ENCODE measurements at regions not wholly inside any gene's neighbourhood (a gene's known extent, or its start where the extent isn't known, plus 50 kb on each side); places are given as distances from the start of the nearest gene placed in this dataset.
"Not testable (repeated sequence)": the region's sequence is repeated elsewhere in the genome, so short reads cannot be mapped to it uniquely, and the experiment has no call there.

GRCh38 chr14:105659935-105660527, 133.6 kb downstream of the TMEM121 start:
- ATAC-seq (ENCODE audit: low read depth), result no peak
- intact Hi-C loops (cut with micrococcal nuclease), result loop anchor here (10.0 kb wide), 1 partner anchor 55 kb away; no protein-coding TSS in a partner anchor

GRCh38 chr14:105660816-105661531, 134.6 kb downstream of the TMEM121 start:
- Mint-ChIP-seq H3K36me3 (ENCODE audit: low read depth) (peaks cover 38% of the 10 kb centered on the region), H3K4me3 (no peak overlapping the region), H3K4me1 (no peaks in the 10 kb centered on the region), H3K27me3 (no peaks in the 10 kb centered on the region), H3K9me3 (peaks cover 11% of the 10 kb centered on the region), H3K27ac (no peak overlapping the region)
- DNase-seq (no peak), ATAC-seq (ENCODE audit: low read depth) (no peak)
- POLR2A ChIA-PET, result no interaction called here
- TF ChIP-seq CTCF (IDR thresholded peaks at IDR 0.05), result no peak
- CTCF ChIA-PET, result no interaction called here
- intact Hi-C loops (cut with micrococcal nuclease), result no loop called here

More at GRCh38 chr14:105659935-105660527, 133.6 kb downstream of the TMEM121 start:
- ChIA-PET POLR2A (no interaction called here), CTCF (no interaction called here)
- DNase-seq, result no peak
- Mint-ChIP-seq H3K36me3 (ENCODE audit: low read depth) (peaks cover 39% of the 10 kb centered on the region), H3K4me1 (no peaks in the 10 kb centered on the region), H3K27me3 (no peaks in the 10 kb centered on the region), H3K4me3 (no peak overlapping the region), H3K9me3 (peaks cover 11% of the 10 kb centered on the region), H3K27ac (no peak overlapping the region)
- no peak for TF ChIP-seq CTCF (IDR thresholded peaks at IDR 0.05)

- H3K27me3 Mint-ChIP-seq; DNase-seq; intact Hi-C loops (cut with micrococcal nuclease); H3K27ac Mint-ChIP-seq; POLR2A ChIA-PET; H3K4me1 Mint-ChIP-seq; CTCF ChIA-PET; ATAC-seq (ENCODE audit: low read depth); H3K4me3 Mint-ChIP-seq: not testable (repeated sequence)
- Mint-ChIP-seq H3K9me3 (peaks cover 11% of the 10 kb centered on the region), H3K36me3 (ENCODE audit: low read depth) (peaks cover 31% of the 10 kb centered on the region)
Observed at GRCh38 chr14:105662043-105662442, 135.7 kb downstream of the TMEM121 start.

GRCh38 chr14:105662592-105662991, 136.2 kb downstream of the TMEM121 start:
- H3K27ac Mint-ChIP-seq, result not testable (repeated sequence)

GRCh38 chr14:105663323-105663722, 136.9 kb downstream of the TMEM121 start:
- POLR2A ChIA-PET; DNase-seq; CTCF ChIA-PET; intact Hi-C loops (cut with micrococcal nuclease); H3K27ac Mint-ChIP-seq; H3K4me1 Mint-ChIP-seq; H3K27me3 Mint-ChIP-seq; H3K4me3 Mint-ChIP-seq; H3K9me3 Mint-ChIP-seq; ATAC-seq (ENCODE audit: low read depth): not testable (repeated sequence)
- H3K36me3 Mint-ChIP-seq (ENCODE audit: low read depth), result peaks cover 22% of the 10 kb centered on the region

More at GRCh38 chr14:105662592-105662991, 136.2 kb downstream of the TMEM121 start:
- H3K36me3 Mint-ChIP-seq (ENCODE audit: low read depth), result peaks cover 27% of the 10 kb centered on the region
- CTCF ChIA-PET; H3K4me3 Mint-ChIP-seq; DNase-seq; H3K4me1 Mint-ChIP-seq; ATAC-seq (ENCODE audit: low read depth); intact Hi-C loops (cut with micrococcal nuclease); POLR2A ChIA-PET; H3K9me3 Mint-ChIP-seq; H3K27me3 Mint-ChIP-seq: not testable (repeated sequence)

- H3K27ac Mint-ChIP-seq; H3K9me3 Mint-ChIP-seq; POLR2A ChIA-PET; intact Hi-C loops (cut with micrococcal nuclease); CTCF ChIA-PET; H3K4me3 Mint-ChIP-seq; DNase-seq; H3K27me3 Mint-ChIP-seq; ATAC-seq (ENCODE audit: low read depth): not testable (repeated sequence)
- Mint-ChIP-seq H3K4me1 (peaks cover 12% of the 10 kb centered on the region), H3K36me3 (ENCODE audit: low read depth) (peaks cover 17% of the 10 kb centered on the region)
Observed at GRCh38 chr14:105663818-105664596, 137.6 kb downstream of the TMEM121 start.

- Mint-ChIP-seq H3K27ac (no peak overlapping the region), H3K4me3 (no peak overlapping the region), H3K4me1 (peaks cover 14% of the 10 kb centered on the region), H3K27me3 (no peaks in the 10 kb centered on the region), H3K9me3 (no peaks in the 10 kb centered on the region), H3K36me3 (ENCODE audit: low read depth) (peaks cover 11% of the 10 kb centered on the region)
- intact Hi-C loops (cut with micrococcal nuclease), result no loop called here
- TF ChIP-seq CTCF (IDR thresholded peaks at IDR 0.05), result no peak
- ATAC-seq (ENCODE audit: low read depth) (no peak), DNase-seq (no peak)
- POLR2A ChIA-PET, result no interaction called here
- CTCF ChIA-PET, result no interaction called here
Observed at GRCh38 chr14:105664691-105665090, 138.3 kb downstream of the TMEM121 start.
